Aorta (tissue), 5 donors: ENCODE measurements at regions not wholly inside any gene's neighbourhood (a gene's known extent, or its start where the extent isn't known, plus 50 kb on each side); places are given as distances from the start of the nearest gene placed in this dataset.

Experiments used
- ATAC-seq: fragments of 200-7000 bp; cut with Tn5 transposase; one replicate; pipeline ENCODE4 v1.9.1; 2022; ENCODE audit warnings: moderate library complexity; ENCODE audit not compliant: low FRiP score
- DNase-seq, 2 donors: peaks; one replicate each; pipeline ENCODE4 v3.0.0-alpha.2; 2020
- H3K27ac ChIP-seq, 2 donors: one replicate each; pipeline ENCODE4 v1.5.1; 2013; ENCODE audit warnings: low read length in 2 of 2, mild to moderate bottlenecking in 2 of 2, moderate library complexity in 2 of 2, control low read depth in 1 of 2, inconsistent platforms in 1 of 2, low read depth in 1 of 2
- H3K27me3 ChIP-seq, 2 donors: one replicate each; pipeline ENCODE4 v1.6.1; 2013; ENCODE audit warnings: control low read depth in 1 of 2, low read length in 1 of 2, mild to moderate bottlenecking in 1 of 2, moderate library complexity in 1 of 2; ENCODE audit not compliant: insufficient read depth in 2 of 2, control insufficient read depth in 1 of 2
- H3K36me3 ChIP-seq, 2 donors: one replicate each; pipeline ENCODE4 v1.6.1; 2013; ENCODE audit warnings: control low read depth in 1 of 2, low read length in 1 of 2, mild to moderate bottlenecking in 1 of 2; ENCODE audit not compliant: insufficient read depth in 2 of 2, control insufficient read depth in 1 of 2
- H3K4me1 ChIP-seq, 2 donors: one replicate each; pipeline ENCODE4 v1.6.1; 2013; ENCODE audit warnings: low read length in 2 of 2, control low read depth in 1 of 2, mild to moderate bottlenecking in 1 of 2, moderate library complexity in 1 of 2; ENCODE audit not compliant: insufficient read depth in 2 of 2, control insufficient read depth in 1 of 2
- H3K4me3 ChIP-seq, 2 donors: one replicate each; pipeline ENCODE4 v1.5.1; 2013; ENCODE audit warnings: low read length in 2 of 2, control low read depth in 1 of 2, mild to moderate bottlenecking in 1 of 2
- H3K9me3 ChIP-seq: one replicate; pipeline ENCODE4 v1.6.1; 2013; ENCODE audit warnings: mild to moderate bottlenecking, low read length; ENCODE audit not compliant: control insufficient read depth
- WGBS, 2 donors: extraction: QIAGEN DNeasy Blood & Tissue Kit; methylation state at CpG; one replicate each; pipeline ENCODE4 v1.1.7; 2013; 5-methylcytosine and 5-hydroxymethylcytosine counted together
- intact Hi-C, 2 donors: fragments of 100-400 bp; cut with DNase I; formaldehyde crosslinking; loops; one replicate each; pipeline versions ENCODE4 v1.14.2 to v1.15.0; 2022
- donor health status: healthy with polysubstance abuse.
- donor health status: Bipolar disorder and iron deficiency.
- donor health status: DM: no; HTN: no; CAD: no.
- donor health status: DM: no; HTN: no; CAD: no.
- donor health status: DM: yes; HTN: yes; CAD: no.

GRCh38 chr4:123338715-123339114 lies 57.9 kb upstream of the SPRY1 start:
- H3K9me3 ChIP-seq, result no peaks in the 10 kb centered on the region
- no peaks in the 10 kb centered on the region for H3K4me1 ChIP-seq
- no peaks in the 10 kb centered on the region for H3K36me3 ChIP-seq
- no peak for DNase-seq
- no peak overlapping the region for H3K4me3 ChIP-seq
- H3K27me3 ChIP-seq, result no peaks in the 10 kb centered on the region
- ATAC-seq, result no peak
- 82 to 88% methylated on average over 7 of the region's 7 CpGs for WGBS, 2 donors
- H3K27ac ChIP-seq, result no peak overlapping the region
- intact Hi-C loops, result no loop called here

DNA sequence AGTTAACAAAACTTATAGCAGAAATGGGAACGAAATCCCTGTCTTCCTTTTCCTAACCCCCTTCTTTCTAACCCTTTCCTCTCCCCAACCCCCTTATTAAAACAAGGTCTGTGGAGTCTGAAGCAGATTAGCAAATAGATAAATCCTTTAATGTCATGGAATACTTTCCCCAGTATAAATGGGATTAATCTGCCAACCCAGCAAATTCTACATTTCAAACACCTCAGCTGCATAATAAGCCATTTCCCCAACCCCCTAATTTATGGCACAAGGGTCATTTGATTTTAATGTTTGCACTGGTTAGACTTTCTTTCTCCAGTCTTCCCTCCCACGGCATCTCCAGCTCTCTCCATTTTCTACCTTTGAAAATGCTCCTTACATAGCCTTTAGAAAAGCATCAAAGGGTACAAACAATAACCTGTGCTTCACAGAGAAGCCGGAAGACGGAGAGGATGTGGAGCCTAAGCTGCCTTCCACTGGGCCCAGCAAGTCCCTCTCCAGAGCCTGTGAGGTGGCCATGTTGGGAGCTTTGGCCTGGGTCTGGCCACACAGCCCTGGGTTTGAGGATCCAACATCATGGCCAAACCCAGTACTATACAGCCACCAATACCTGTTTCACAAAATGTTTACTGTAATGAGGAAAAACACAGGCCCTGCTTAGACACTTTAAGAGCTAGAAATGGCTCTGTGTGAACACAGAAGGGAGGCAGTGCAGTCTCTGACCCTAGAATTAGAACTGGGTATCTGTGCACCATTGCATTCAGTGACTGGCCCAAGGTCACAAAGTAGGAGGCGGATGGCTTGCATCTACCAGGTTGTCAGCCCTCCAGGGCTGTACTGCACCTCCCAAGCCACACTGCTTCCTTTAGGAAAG lies 56.9 kb upstream of the SPRY1 start:
- H3K4me3 ChIP-seq, result no peak overlapping the region
- H3K36me3 ChIP-seq, result no peaks in the 10 kb centered on the region
- DNase-seq (no peak), ATAC-seq (no peak)
- H3K9me3 ChIP-seq, result no peaks in the 10 kb centered on the region
- H3K27ac ChIP-seq, result no peak overlapping the region
- no peaks in the 10 kb centered on the region for H3K27me3 ChIP-seq
- H3K4me1 ChIP-seq, result no peaks in the 10 kb centered on the region
- intact Hi-C loops, result no loop called here
- WGBS, 2 donors, result 95% methylated on average over 5 of the region's 5 CpGs

DNA sequence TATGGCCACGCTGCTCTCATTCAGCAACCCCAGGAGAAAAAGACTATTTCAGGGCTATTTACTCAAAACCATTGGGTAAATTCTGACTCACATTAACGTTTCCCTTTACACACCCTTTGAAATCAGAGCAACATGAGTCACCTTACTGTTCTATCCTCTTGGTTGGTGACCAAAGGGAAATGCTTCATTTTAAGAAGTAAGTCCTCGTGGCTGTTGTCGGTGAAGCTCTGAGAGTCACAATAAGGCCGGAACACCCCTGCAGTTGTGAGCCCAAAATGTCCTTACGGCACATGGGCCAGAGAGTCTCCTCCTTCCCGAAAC lies 56.3 kb upstream of the SPRY1 start:
- Histone ChIP-seq H3K27me3 (no peaks in the 10 kb centered on the region), H3K9me3 (no peaks in the 10 kb centered on the region), H3K4me1 (no peaks in the 10 kb centered on the region), H3K4me3 (no peak overlapping the region), H3K27ac (no peak overlapping the region), H3K36me3 (no peaks in the 10 kb centered on the region)
- no peak for DNase-seq
- intact Hi-C loops, result no loop called here
- peak; percentile 61 for ATAC-seq
- 67 to 76% methylated on average over 7 of the region's 7 CpGs for WGBS, 2 donors

- ATAC-seq (no peak), DNase-seq (no peak)
- Histone ChIP-seq H3K27me3 (no peaks in the 10 kb centered on the region), H3K4me1 (no peaks in the 10 kb centered on the region), H3K4me3 (no peak overlapping the region), H3K36me3 (no peaks in the 10 kb centered on the region), H3K9me3 (no peaks in the 10 kb centered on the region), H3K27ac (no peak overlapping the region)
- intact Hi-C loops, result no loop called here
- 88 to 93% methylated on average over 2 of the region's 2 CpGs for WGBS, 2 donors
Observed at GRCh38 chr4:123342498-123342897, 54.1 kb upstream of the SPRY1 start.

- DNase-seq, result no peak
- no peak overlapping the region for H3K27ac ChIP-seq
- H3K27me3 ChIP-seq, result no peaks in the 10 kb centered on the region
- intact Hi-C loops, result no loop called here
- no peak overlapping the region for H3K4me3 ChIP-seq
- WGBS, 2 donors, result 81 to 86% methylated on average over 13 of the region's 13 CpGs
- no peaks in the 10 kb centered on the region for H3K4me1 ChIP-seq
- H3K36me3 ChIP-seq, result no peaks in the 10 kb centered on the region
- ATAC-seq, result no peak
- H3K9me3 ChIP-seq, result no peaks in the 10 kb centered on the region
Observed at GRCh38 chr4:123343400-123344041, 53.1 kb upstream of the SPRY1 start.

DNA sequence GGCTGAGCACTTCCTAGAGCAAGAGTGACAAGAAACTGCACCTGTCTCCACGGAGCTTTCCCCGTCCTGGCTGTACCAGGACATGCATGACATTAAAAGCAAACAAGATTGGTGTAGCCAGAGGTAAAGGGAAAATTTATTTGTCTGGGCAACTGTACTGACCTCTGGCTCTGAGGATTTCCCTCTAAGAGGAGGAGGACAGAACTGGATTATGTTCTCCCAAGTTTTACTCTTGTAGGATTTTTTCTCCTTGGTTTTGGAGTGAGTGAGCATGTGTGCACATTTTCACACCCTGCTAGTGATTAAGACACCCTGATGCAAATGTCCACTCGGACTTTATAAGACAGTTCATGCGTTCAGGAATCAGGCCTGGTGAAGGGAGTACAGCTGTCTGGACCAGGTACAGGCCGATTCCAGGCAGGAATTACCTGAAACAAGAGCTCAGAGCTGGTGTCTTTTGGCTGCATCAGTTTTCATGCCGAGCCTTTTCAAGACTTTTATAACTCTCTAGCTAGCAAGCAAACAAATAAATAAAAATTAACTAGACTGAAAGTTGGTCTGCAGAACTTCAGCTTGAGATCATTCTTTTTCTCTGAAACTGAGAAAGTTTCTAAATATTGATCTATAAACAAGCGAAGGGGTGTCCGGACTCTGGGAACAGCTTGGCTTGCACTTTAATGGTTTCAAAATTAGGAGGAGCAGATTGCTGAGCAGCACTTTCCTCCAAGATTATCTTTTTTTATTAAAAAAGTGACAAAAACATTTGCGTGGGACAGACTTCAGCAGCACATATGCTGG lies 51.3 kb upstream of the SPRY1 start:
- intact Hi-C loops, result no loop called here
- WGBS, 2 donors, result 89% methylated on average over 9 of the region's 9 CpGs
- no peak for DNase-seq
- ATAC-seq, result no peak
- no peaks in the 10 kb centered on the region for H3K36me3 ChIP-seq
- H3K9me3 ChIP-seq, result no peaks in the 10 kb centered on the region
- H3K27ac ChIP-seq, result no peak overlapping the region
- H3K4me1 ChIP-seq, result no peaks in the 10 kb centered on the region
- no peaks in the 10 kb centered on the region for H3K27me3 ChIP-seq
- H3K4me3 ChIP-seq, result no peak overlapping the region

DNA sequence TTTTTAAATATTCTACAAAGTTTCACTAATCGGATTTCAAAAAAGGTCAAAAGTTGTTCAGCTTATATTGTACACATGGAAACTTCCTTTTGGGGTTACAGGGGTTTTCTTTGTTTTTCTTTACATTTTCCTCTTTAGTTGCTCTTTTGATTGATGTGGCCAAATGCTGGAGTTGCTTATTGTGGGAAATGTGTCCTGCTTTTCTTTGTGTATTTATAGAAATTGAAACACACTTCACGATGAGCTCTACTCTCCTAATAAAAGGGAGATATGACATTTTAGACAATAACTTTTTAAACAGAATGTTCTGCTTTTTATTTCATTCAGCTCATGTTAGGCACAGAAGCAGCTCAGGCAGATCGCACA lies 50.7 kb upstream of the SPRY1 start:
- intact Hi-C loops, result no loop called here
- 73 to 77% methylated on average over 3 of the region's 3 CpGs for WGBS, 2 donors
- DNase-seq (no peak), ATAC-seq (no peak)
- Histone ChIP-seq H3K27me3 (no peaks in the 10 kb centered on the region), H3K4me1 (no peaks in the 10 kb centered on the region), H3K9me3 (no peaks in the 10 kb centered on the region), H3K36me3 (no peaks in the 10 kb centered on the region), H3K27ac (no peak overlapping the region), H3K4me3 (no peak overlapping the region)

GRCh38 chr4:123346330-123346940 lies 50.2 kb upstream of the SPRY1 start:
- 70 to 81% methylated on average over 7 of the region's 7 CpGs for WGBS, 2 donors
- Histone ChIP-seq H3K9me3 (no peaks in the 10 kb centered on the region), H3K36me3 (no peaks in the 10 kb centered on the region), H3K4me1 (no peaks in the 10 kb centered on the region), H3K27me3 (no peaks in the 10 kb centered on the region), H3K4me3 (no peak overlapping the region), H3K27ac (no peak overlapping the region)
- ATAC-seq (no peak), DNase-seq (no peak)
- intact Hi-C loops, result no loop called here
